Gastrocnemius medialis (tissue), 4 donors: ENCODE measurements at regions not wholly inside any gene's neighbourhood (a gene's known extent, or its start where the extent isn't known, plus 50 kb on each side); places are given as distances from the start of the nearest gene placed in this dataset.
"Not testable (repeated sequence)": the region's sequence is repeated elsewhere in the genome, so short reads cannot be mapped to it uniquely, and the experiment has no call there.

Experiments used
- POLR2A ChIP-seq, 2 donors: fragments of 450-650 bp; IDR thresholded peaks; one replicate each; pipeline ENCODE4 v1.6.1; 2017; ENCODE audit warnings: antibody characterized with exemption in 2 of 2, mild to moderate bottlenecking in 2 of 2, moderate library complexity in 2 of 2
- TF ChIP-seq, protein P1 (sequence below), 5 experiments: fragments of 450-650 bp in 3 of 5; fragments of 200-600 bp in 2 of 5; sonication (generic) in 2 of 5; IDR thresholded peaks in 4 of 5; conservative IDR thresholded peaks in 1 of 5; 1 replicate in 4 of 5; 2 replicates in 1 of 5; pipeline ENCODE4 v1.5.1; 2016 to 2019; ENCODE audit warnings: antibody characterized with exemption in 5 of 5, mild to moderate bottlenecking in 3 of 5, moderate library complexity in 3 of 5

DNA sequence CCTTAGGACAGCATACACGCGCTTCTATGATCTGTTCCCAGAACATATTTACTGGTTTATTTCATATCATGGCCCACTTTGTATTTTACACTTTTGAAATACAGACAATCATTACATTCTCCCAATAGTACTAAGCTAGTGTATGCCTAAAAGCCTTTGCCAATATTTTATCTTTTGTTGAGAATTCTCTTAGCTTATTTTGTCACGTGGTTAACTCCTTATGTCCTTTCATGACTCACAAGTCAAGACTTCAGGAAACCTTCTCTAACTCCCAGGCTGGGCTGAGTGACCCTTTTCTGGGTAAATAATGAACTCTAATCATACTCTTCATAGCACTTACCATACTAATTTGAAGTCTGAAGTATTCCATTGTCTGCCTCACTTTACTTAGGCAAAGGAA is 444.8 kb downstream of the ZNF33B start:
- TF ChIP-seq, protein P1, sequence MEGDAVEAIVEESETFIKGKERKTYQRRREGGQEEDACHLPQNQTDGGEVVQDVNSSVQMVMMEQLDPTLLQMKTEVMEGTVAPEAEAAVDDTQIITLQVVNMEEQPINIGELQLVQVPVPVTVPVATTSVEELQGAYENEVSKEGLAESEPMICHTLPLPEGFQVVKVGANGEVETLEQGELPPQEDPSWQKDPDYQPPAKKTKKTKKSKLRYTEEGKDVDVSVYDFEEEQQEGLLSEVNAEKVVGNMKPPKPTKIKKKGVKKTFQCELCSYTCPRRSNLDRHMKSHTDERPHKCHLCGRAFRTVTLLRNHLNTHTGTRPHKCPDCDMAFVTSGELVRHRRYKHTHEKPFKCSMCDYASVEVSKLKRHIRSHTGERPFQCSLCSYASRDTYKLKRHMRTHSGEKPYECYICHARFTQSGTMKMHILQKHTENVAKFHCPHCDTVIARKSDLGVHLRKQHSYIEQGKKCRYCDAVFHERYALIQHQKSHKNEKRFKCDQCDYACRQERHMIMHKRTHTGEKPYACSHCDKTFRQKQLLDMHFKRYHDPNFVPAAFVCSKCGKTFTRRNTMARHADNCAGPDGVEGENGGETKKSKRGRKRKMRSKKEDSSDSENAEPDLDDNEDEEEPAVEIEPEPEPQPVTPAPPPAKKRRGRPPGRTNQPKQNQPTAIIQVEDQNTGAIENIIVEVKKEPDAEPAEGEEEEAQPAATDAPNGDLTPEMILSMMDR (IDR thresholded peaks at IDR 0.05 in 4 of 5, conservative IDR thresholded peaks at IDR 0.05 in 1 of 5): not testable (repeated sequence)
- not testable (repeated sequence) for TF ChIP-seq POLR2A (IDR thresholded peaks at IDR 0.05)
